ENCODE measurements at regions not wholly inside any gene's neighbourhood (a gene's known extent, or its start where the extent isn't known, plus 50 kb on each side); places are given as distances from the start of the nearest gene placed in this dataset.

- intact Hi-C loops (cut with micrococcal nuclease) (no loop called here), dilution Hi-C loops (cut with MboI; ENCODE audit: extremely low pct_ligation_motif_present, low sequenced_read_pairs) (no loop called here)
- CTCF ChIA-PET: no interaction called here
- no peak overlapping the region for H2AFZ ChIP-seq (ENCODE audit: low read depth, low read length)
- BruUV-seq (replicated peaks): no TSS peak
- DNase-seq (ENCODE audit: low read depth, low spot score): no peak
- H3K36me3 ChIP-seq (ENCODE audit: control insufficient read depth in 2 of 2, extremely low read depth in 1 of 2, insufficient read depth in 2 of 2, low read length in 2 of 2): no peaks in the 10 kb centered on the region
- no peak for FAIRE-seq
- no peaks in the 10 kb centered on the region for H3K9me1 ChIP-seq (replicated peaks; ENCODE audit: control insufficient read depth, extremely low read depth, insufficient read depth, low read length)
- H3K79me2 ChIP-seq (ENCODE audit: control insufficient read depth, insufficient read depth, low read length): no peaks in the 10 kb centered on the region
- H3K9me3 ChIP-seq (replicated peaks; ENCODE audit: control insufficient read depth, insufficient read depth, low read length): peaks cover 5% of the 10 kb centered on the region
- no peaks in the 10 kb centered on the region for H3K27me3 ChIP-seq (ENCODE audit: control insufficient read depth in 2 of 2, insufficient read depth in 2 of 2, low read length in 2 of 2)
- no peak overlapping the region for H3K27ac ChIP-seq (ENCODE audit: insufficient read depth, low read depth, low read length)
- TF ChIP-seq GATA2 (IDR thresholded peaks at IDR 0.05; ENCODE audit: insufficient read depth, insufficient read length, low read depth, low read length) (no peak), POLR2A (IDR thresholded peaks at IDR 0.05; ENCODE audit: low read depth, low read length) (no peak), JUN (IDR thresholded peaks at IDR 0.05; ENCODE audit: borderline replicate concordance, insufficient read depth, insufficient read length, low read depth) (no peak), POLR2AphosphoS5 (IDR thresholded peaks at IDR 0.05; ENCODE audit: insufficient read depth, low read depth, low read length) (no peak), EZH2 (IDR thresholded peaks at IDR 0.05; ENCODE audit: borderline replicate concordance, low read depth, low read length, severe bottlenecking) (no peak), MAX (IDR thresholded peaks at IDR 0.05; ENCODE audit: insufficient read depth, insufficient read length) (no peak), CTCF (IDR thresholded peaks at IDR 0.05; ENCODE audit: extremely low read depth in 1 of 2, insufficient read depth in 1 of 2, low read depth in 1 of 2, low read length in 2 of 2) (no peak), FOS (IDR thresholded peaks at IDR 0.05; ENCODE audit: borderline replicate concordance, insufficient read depth, low read length) (no peak), MYC (IDR thresholded peaks at IDR 0.05; ENCODE audit: low read depth, low read length) (no peak)
- no peak overlapping the region for H3K4me2 ChIP-seq (ENCODE audit: insufficient read depth, low read length)
- no peaks in the 10 kb centered on the region for H3K4me1 ChIP-seq (ENCODE audit: control insufficient read depth, extremely low read depth, insufficient read depth, low read length)
- no peak overlapping the region for H3K4me3 ChIP-seq (replicated peaks in 1 of 3; ENCODE audit: insufficient read depth in 1 of 3, low read depth in 1 of 3, low read length in 3 of 3)
- POLR2A ChIA-PET: no interaction called here
- no peaks in the 10 kb centered on the region for H4K20me1 ChIP-seq (replicated peaks; ENCODE audit: control insufficient read depth, extremely low read depth, insufficient read depth, low read length)
- H3K9ac ChIP-seq (replicated peaks; ENCODE audit: extremely low read depth, insufficient read depth, low read length): no peak overlapping the region
Observed at GRCh38 chr9:30172206-30172605, 2212.2 kb upstream of the ACO1 start.
